H1 (cell line): ENCODE measurements at regions not wholly inside any gene's neighbourhood (a gene's known extent, or its start where the extent isn't known, plus 50 kb on each side); places are given as distances from the start of the nearest gene placed in this dataset.

ENCODE experiments used
- CTCF ChIA-PET: fragments of 300-600 bp; sonication (Branson Sonifier 250); formaldehyde crosslinking; loops from one replicate; lab custom pipeline; 2021; ENCODE audit not compliant: partially characterized antibody; lab: Charles Lee
- POLR2A ChIA-PET: fragments of 300-600 bp; sonication (Branson Sonifier 250); formaldehyde crosslinking; loops from one replicate; lab custom pipeline; 2021; ENCODE audit warnings: inconsistent platforms; ENCODE audit not compliant: partially characterized antibody; lab: Charles Lee
- DNase-seq, 2 experiments: peaks; one replicate each; pipeline versions ENCODE4 v3.0.0 to v3.0.0-alpha.2; 2010 to 2022; ENCODE audit warnings: low spot score in 2 of 2, low read depth in 1 of 2, mixed read lengths in 1 of 2
- FAIRE-seq: peaks from 2 replicates; lab custom pipeline; 2011; peaks lifted over from hg19 to GRCh38; lab: Jason Lieb, UNC
- H2AFZ ChIP-seq: 2 replicates; pipeline ENCODE4 v1.8.1; 2012; ENCODE audit warnings: low read length, inconsistent platforms
- H2AK5ac ChIP-seq: 2 replicates; pipeline ENCODE4 v1.6.1; 2013; ENCODE audit warnings: low read depth, low read length
- H2BK120ac ChIP-seq: replicated peaks from 2 replicates; pipeline ENCODE3; 2013; ENCODE audit warnings: low read depth, low read length, inconsistent platforms
- H2BK12ac ChIP-seq: 2 replicates; pipeline ENCODE4 v1.6.1; 2013; ENCODE audit warnings: low read depth, low read length
- H2BK15ac ChIP-seq: 2 replicates; pipeline ENCODE4 v1.6.1; 2013; ENCODE audit warnings: low read length
- H2BK20ac ChIP-seq: 2 replicates; pipeline ENCODE4 v1.6.1; 2013; ENCODE audit warnings: low read length
- H2BK5ac ChIP-seq: 2 replicates; pipeline ENCODE4 v1.6.1; 2013; ENCODE audit warnings: low read depth, low read length
- H3K14ac ChIP-seq: 2 replicates; pipeline ENCODE4 v1.6.1; 2013; ENCODE audit warnings: inconsistent platforms; ENCODE audit not compliant: insufficient read length
- H3K18ac ChIP-seq: 2 replicates; pipeline ENCODE4 v1.6.1; 2013; ENCODE audit warnings: low read length; ENCODE audit errors: extremely low read depth
- H3K23ac ChIP-seq: 2 replicates; pipeline ENCODE4 v1.6.1; 2013; ENCODE audit warnings: inconsistent platforms; ENCODE audit not compliant: insufficient read length
- H3K23me2 ChIP-seq: 2 replicates; pipeline ENCODE4 v1.6.1; 2013; ENCODE audit warnings: low read depth, low read length
- H3K27ac ChIP-seq: 2 replicates; pipeline ENCODE4 v1.6.1; 2011; ENCODE audit warnings: low read depth, low read length, inconsistent platforms
- H3K27me3 ChIP-seq, 4 experiments: replicated peaks in 1 of 4; 1 replicate in 1 of 4; 2 replicates in 3 of 4; pipeline versions ENCODE4 v1.6.1 to v1.8.1; 2011 to 2013; ENCODE audit warnings: low read length in 3 of 4, mild to moderate bottlenecking in 3 of 4, inconsistent platforms in 2 of 4, mixed read lengths in 2 of 4, moderate library complexity in 1 of 4; ENCODE audit not compliant: control insufficient read depth in 3 of 4, insufficient read depth in 3 of 4; ENCODE audit errors: extremely low read depth in 1 of 4
- H3K36me3 ChIP-seq, 4 experiments: 2 replicates each; pipeline versions ENCODE4 v1.6.1 to v1.8.1; 2011 to 2013; ENCODE audit warnings: mild to moderate bottlenecking in 4 of 4, low read length in 3 of 4, moderate library complexity in 2 of 4, control low read depth in 1 of 4, inconsistent platforms in 1 of 4; ENCODE audit not compliant: insufficient read depth in 4 of 4, control insufficient read depth in 2 of 4
- H3K4ac ChIP-seq: replicated peaks from 2 replicates; pipeline ENCODE3; 2013; ENCODE audit warnings: low read length, low read depth, mixed read lengths, inconsistent platforms; ENCODE audit not compliant: insufficient read length
- H3K4me1 ChIP-seq, 4 experiments: replicated peaks in 1 of 4; 1 replicate in 1 of 4; 2 replicates in 3 of 4; pipeline versions ENCODE4 v1.6.1 to v1.8.1; 2011 to 2013; ENCODE audit warnings: low read length in 3 of 4, inconsistent platforms in 2 of 4, mixed read lengths in 1 of 4; ENCODE audit not compliant: insufficient read depth in 4 of 4, control insufficient read depth in 3 of 4
- H3K4me2 ChIP-seq, 2 experiments: 2 replicates each; pipeline versions ENCODE4 v1.6.1 to v1.8.1; 2011 to 2013; ENCODE audit warnings: low read depth in 2 of 2, low read length in 2 of 2, control low read depth in 1 of 2, inconsistent platforms in 1 of 2, mild to moderate bottlenecking in 1 of 2; ENCODE audit not compliant: insufficient read depth in 1 of 2
- H3K4me3 ChIP-seq, 4 experiments: fragments of 200-600, 300-600 bp in 1 of 4; sonication (generic), shearing (Covaris generic), sonication (Bioruptor Twin) in 1 of 4; 2 replicates each; pipeline versions ENCODE4 v1.5.1 to v1.8.1; 2011 to 2016; ENCODE audit warnings: low read length in 4 of 4, low read depth in 3 of 4, control low read depth in 2 of 4, inconsistent platforms in 2 of 4, mild to moderate bottlenecking in 2 of 4, mixed read lengths in 1 of 4, moderate library complexity in 1 of 4; ENCODE audit not compliant: insufficient read depth in 2 of 4; ENCODE audit errors: extremely low read depth in 1 of 4
- H3K56ac ChIP-seq: replicated peaks from 2 replicates; pipeline ENCODE3; 2013; ENCODE audit warnings: low read depth, mild to moderate bottlenecking, mixed read lengths, low read length, inconsistent platforms; ENCODE audit not compliant: insufficient read length
- H3K79me1 ChIP-seq: 2 replicates; pipeline ENCODE4 v1.6.1; 2013; ENCODE audit warnings: low read depth, low read length, control low read depth
- H3K79me2 ChIP-seq, 2 experiments: 2 replicates each; pipeline versions ENCODE4 v1.6.1 to v1.8.1; 2012 to 2013; ENCODE audit warnings: low read length in 2 of 2, mild to moderate bottlenecking in 2 of 2, inconsistent platforms in 1 of 2; ENCODE audit not compliant: insufficient read depth in 2 of 2, control insufficient read depth in 1 of 2
- H3K9ac ChIP-seq, 4 experiments: replicated peaks in 1 of 4; 1 replicate in 1 of 4; 2 replicates in 3 of 4; pipeline versions ENCODE4 v1.6.1 to v1.8.1; 2011 to 2013; ENCODE audit warnings: low read depth in 3 of 4, low read length in 3 of 4, control low read depth in 2 of 4, mild to moderate bottlenecking in 2 of 4, moderate library complexity in 2 of 4, inconsistent platforms in 1 of 4; ENCODE audit errors: extremely low read depth in 1 of 4
- H3K9me3 ChIP-seq, 2 experiments: 2 replicates each; pipeline versions ENCODE4 v1.6.1 to v1.8.1; 2012 to 2013; ENCODE audit warnings: mild to moderate bottlenecking in 2 of 2, moderate library complexity in 2 of 2, control low read depth in 1 of 2, inconsistent platforms in 1 of 2, low read depth in 1 of 2, low read length in 1 of 2, mixed read lengths in 1 of 2; ENCODE audit not compliant: insufficient read depth in 2 of 2
- H4K20me1 ChIP-seq, 2 experiments: replicated peaks in 1 of 2; 2 replicates each; pipeline versions ENCODE3 to v1.8.1; 2011 to 2013; ENCODE audit warnings: inconsistent platforms in 2 of 2, low read length in 2 of 2, mild to moderate bottlenecking in 1 of 2; ENCODE audit not compliant: insufficient read depth in 2 of 2, control insufficient read depth in 1 of 2
- H4K5ac ChIP-seq: 2 replicates; pipeline ENCODE4 v1.6.1; 2013; ENCODE audit warnings: low read length, low read depth, mixed read lengths, inconsistent platforms; ENCODE audit not compliant: insufficient read length
- H4K8ac ChIP-seq: 2 replicates; pipeline ENCODE4 v1.8.0; 2013; ENCODE audit warnings: mild to moderate bottlenecking, moderate library complexity, low read length, inconsistent platforms; ENCODE audit not compliant: insufficient read depth; ENCODE audit errors: extremely low read depth
- H4K91ac ChIP-seq: replicated peaks from 2 replicates; pipeline ENCODE3; 2013; ENCODE audit warnings: low read length, mixed read lengths, inconsistent platforms; ENCODE audit not compliant: insufficient read length
- GTF2F1 ChIP-seq: IDR thresholded peaks from 2 replicates; pipeline ENCODE4 v1.6.1; 2012; ENCODE audit warnings: low read depth, low read length, improper control_type of control experiment, borderline replicate concordance
- KDM1A ChIP-seq: fragments of 200-600, 300-600 bp; sonication (generic); IDR thresholded peaks from 2 replicates; pipeline ENCODE4 v1.7.1; 2016; ENCODE audit warnings: mild to moderate bottlenecking, low read length, borderline replicate concordance
- SIX5 ChIP-seq: IDR thresholded peaks from 2 replicates; pipeline ENCODE4 v1.6.1; 2011; ENCODE audit warnings: mild to moderate bottlenecking, low read depth, low read length
- ZNF274 ChIP-seq: IDR thresholded peaks from 2 replicates; pipeline ENCODE4 v1.7.0; 2012; ENCODE audit warnings: low read length, borderline replicate concordance; ENCODE audit errors: extremely low read depth
- WGBS, 2 experiments: shearing (Covaris generic) in 1 of 2; methylation state at CpG; one replicate each; pipeline versions ENCODE4 v1.1.6 to v1.1.7; 2013 to 2015; ENCODE audit warnings: low lambda C conversion rate in 2 of 2, mixed read lengths in 2 of 2, inconsistent platforms in 1 of 2, low coverage in 1 of 2, missing lambda C conversion rate in 1 of 2; ENCODE audit not compliant: insufficient replicate concordance in 2 of 2, insufficient coverage in 1 of 2, insufficient read length in 1 of 2; ENCODE audit errors: extremely low coverage in 1 of 2, missing lambda C conversion rate in 1 of 2; 5-methylcytosine and 5-hydroxymethylcytosine counted together

DNA sequence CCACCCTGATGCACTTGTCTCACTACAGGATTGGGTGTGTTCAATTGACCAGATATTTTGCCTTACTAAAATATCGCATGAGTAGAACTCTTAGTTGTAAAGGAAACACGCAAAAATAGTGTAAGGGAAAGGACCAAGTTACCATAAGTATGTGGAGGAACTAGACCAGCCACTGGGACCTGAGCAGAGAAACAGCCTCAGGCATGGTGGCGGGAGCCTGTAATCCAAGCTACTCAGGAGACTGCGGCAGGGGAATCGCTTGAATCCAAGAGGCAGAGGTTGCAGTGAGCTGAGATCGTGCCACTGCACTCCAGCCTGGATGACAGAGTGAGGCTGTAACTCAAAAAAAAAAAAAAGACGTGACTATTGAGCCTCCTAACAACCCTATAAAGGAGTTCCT, 117.9 kb upstream of the SPATA31C2 start:
- Histone ChIP-seq H3K4me1 (peaks cover 0 to 1% (median 0%) of the 10 kb centered on the region in 4 experiments; a peak in 1 of 7 replicates), H3K9ac (no peak overlapping the region), H4K8ac (no peak overlapping the region), H3K56ac (no peak overlapping the region), H3K4me3 (no peak overlapping the region), H3K4ac (no peak overlapping the region), H3K18ac (no peak overlapping the region), H3K4me2 (no peak overlapping the region), H2AK5ac (no peak overlapping the region), H3K23me2 (no peaks in the 10 kb centered on the region), H3K79me1 (no peaks in the 10 kb centered on the region), H3K27ac (no peak overlapping the region), H3K23ac (no peak overlapping the region), H3K27me3 (no peaks in the 10 kb centered on the region), H2BK12ac (no peak overlapping the region), H2AFZ (no peak overlapping the region), H2BK15ac (no peak overlapping the region), H2BK120ac (no peak overlapping the region), H4K91ac (no peak overlapping the region), H4K20me1 (no peaks in the 10 kb centered on the region), H3K36me3 (no peaks in the 10 kb centered on the region), H2BK5ac (no peak overlapping the region), H4K5ac (no peak overlapping the region), H2BK20ac (no peak overlapping the region), H3K79me2 (no peaks in the 10 kb centered on the region), H3K14ac (no peak overlapping the region), H3K9me3 (peaks cover 8 to 12% of the 10 kb centered on the region in 2 experiments)
- no peak for FAIRE-seq
- CTCF ChIA-PET = interaction anchor here (0.9 to 1.8 kb wide), 4 partner anchors 10 to 305 kb away, joined by 3 to 6 read pairs (median 3); no protein-coding TSS in a partner anchor
- no peak for DNase-seq
- POLR2A ChIA-PET = interaction anchor here (1.1 kb wide), 1 partner anchor 31 kb away, joined by 3 read pairs; no protein-coding TSS in a partner anchor
- 88% methylated on average over 7 of the region's 7 CpGs; no CpG with 5 or more reads in 1 of the 2 experiments for WGBS, 2 experiments
- TF ChIP-seq ZNF274 = no peak
- TF ChIP-seq SIX5 = no peak
- no peak for TF ChIP-seq GTF2F1
- TF ChIP-seq KDM1A = no peak
